Stomach (tissue), 4 donors: ENCODE measurements at regions not wholly inside any gene's neighbourhood (a gene's known extent, or its start where the extent isn't known, plus 50 kb on each side); places are given as distances from the start of the nearest gene placed in this dataset.

Source experiments
- CTCF ChIP-seq, 7 experiments: fragments of 450-650 bp in 4 of 7; fragments of 200-600 bp in 3 of 7; sonication (generic) in 3 of 7; IDR thresholded peaks; one replicate each; pipeline ENCODE4 v1.5.1; 2016 to 2019; ENCODE audit warnings: antibody characterized with exemption in 7 of 7, control low read depth in 2 of 7, mild to moderate bottlenecking in 1 of 7
- EP300 ChIP-seq: sonication (generic); formaldehyde crosslinking; IDR thresholded peaks from one replicate; pipeline ENCODE4 v1.6.1; 2017; ENCODE audit warnings: antibody characterized with exemption
- POLR2A ChIP-seq, 4 donors: fragments of 450-650 bp; IDR thresholded peaks; one replicate each; pipeline ENCODE4 v1.6.1; 2016; ENCODE audit warnings: antibody characterized with exemption in 4 of 4, control low read depth in 2 of 4, mild to moderate bottlenecking in 1 of 4, moderate library complexity in 1 of 4

DNA sequence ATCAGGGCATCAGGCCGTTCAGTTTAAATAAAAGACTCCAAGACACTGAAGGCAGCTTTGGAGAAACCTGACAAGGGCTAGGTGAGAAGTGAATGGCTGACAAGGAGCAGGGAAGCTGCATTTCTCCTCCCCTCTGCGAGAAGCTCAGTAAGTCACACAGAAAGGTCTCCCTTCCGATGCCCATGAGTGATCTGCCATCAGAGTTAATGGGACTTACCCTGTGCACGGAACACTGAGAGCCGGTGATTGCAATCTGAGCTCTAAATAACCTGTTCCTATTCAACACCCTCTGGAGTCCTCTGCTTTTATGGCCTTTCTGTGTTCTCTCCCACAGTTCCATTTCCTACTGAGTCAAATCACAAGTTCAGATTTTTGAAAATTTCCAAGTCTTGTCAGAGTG, 322.2 kb upstream of the MYT1L start:
- no peak for TF ChIP-seq CTCF (IDR thresholded peaks at IDR 0.05)
- TF ChIP-seq POLR2A (IDR thresholded peaks at IDR 0.05): no peak
- no peak for TF ChIP-seq EP300
